ENCODE measurements at regions not wholly inside any gene's neighbourhood (a gene's known extent, or its start where the extent isn't known, plus 50 kb on each side); places are given as distances from the start of the nearest gene placed in this dataset.

DNA sequence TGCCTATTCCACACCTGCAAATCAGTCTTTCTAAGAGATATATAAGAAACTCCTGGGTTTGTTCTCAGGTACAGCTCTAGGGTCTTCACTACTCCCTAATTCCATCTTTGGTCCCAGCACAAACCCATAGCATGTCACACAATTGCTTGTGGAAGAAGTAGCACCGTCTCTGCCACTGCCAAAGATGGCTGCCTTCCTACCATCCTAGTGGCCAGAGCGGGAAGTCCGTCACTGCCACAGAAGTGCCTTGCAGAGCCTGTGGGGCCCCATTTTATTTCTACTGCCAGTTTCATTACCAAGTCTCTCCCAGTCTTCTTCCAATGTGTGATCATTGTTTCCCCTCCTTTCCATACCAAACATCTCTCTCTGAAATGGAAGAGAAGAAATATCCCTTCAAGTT, 107.6 kb downstream of the CD47 start:
- Histone ChIP-seq H3K4me1 (ENCODE audit: control insufficient read depth, extremely low read depth, insufficient read depth, low read length) (peaks cover 27% of the 10 kb centered on the region), H3K27ac (ENCODE audit: control insufficient read depth, insufficient read depth, low read length) (no peak overlapping the region), H3K9me1 (ENCODE audit: control insufficient read depth, extremely low read depth, insufficient read depth, low read length) (no peaks in the 10 kb centered on the region), H3K9me3 (ENCODE audit: control insufficient read depth, low read depth, low read length) (no peaks in the 10 kb centered on the region), H3K79me2 (ENCODE audit: control insufficient read depth, insufficient read depth, low read length) (no peaks in the 10 kb centered on the region), H3K36me3 (ENCODE audit: control insufficient read depth in 2 of 2, extremely low read depth in 1 of 2, insufficient read depth in 2 of 2, low read length in 2 of 2) (no peaks in the 10 kb centered on the region), H3K4me2 (ENCODE audit: control insufficient read depth, extremely low read depth, insufficient read depth, low read depth, low read length) (no peak overlapping the region), H4K20me1 (ENCODE audit: control insufficient read depth, extremely low read depth, insufficient read depth, low read length) (no peaks in the 10 kb centered on the region), H3K4me3 (ENCODE audit: control insufficient read depth in 2 of 3, extremely low read depth in 1 of 3, insufficient read depth in 2 of 3, low read depth in 1 of 3, low read length in 3 of 3) (no peak overlapping the region), H3K9ac (ENCODE audit: control insufficient read depth, extremely low read depth, insufficient read depth, low read length) (no peak overlapping the region), H3K27me3 (ENCODE audit: control insufficient read depth, extremely low read depth, insufficient read depth, low read length) (no peaks in the 10 kb centered on the region), H2AFZ (ENCODE audit: control insufficient read depth, low read length) (no peak overlapping the region)
- FAIRE-seq (no peak), DNase-seq (ENCODE audit: low read depth, low spot score) (no peak)
- TF ChIP-seq, protein P1, sequence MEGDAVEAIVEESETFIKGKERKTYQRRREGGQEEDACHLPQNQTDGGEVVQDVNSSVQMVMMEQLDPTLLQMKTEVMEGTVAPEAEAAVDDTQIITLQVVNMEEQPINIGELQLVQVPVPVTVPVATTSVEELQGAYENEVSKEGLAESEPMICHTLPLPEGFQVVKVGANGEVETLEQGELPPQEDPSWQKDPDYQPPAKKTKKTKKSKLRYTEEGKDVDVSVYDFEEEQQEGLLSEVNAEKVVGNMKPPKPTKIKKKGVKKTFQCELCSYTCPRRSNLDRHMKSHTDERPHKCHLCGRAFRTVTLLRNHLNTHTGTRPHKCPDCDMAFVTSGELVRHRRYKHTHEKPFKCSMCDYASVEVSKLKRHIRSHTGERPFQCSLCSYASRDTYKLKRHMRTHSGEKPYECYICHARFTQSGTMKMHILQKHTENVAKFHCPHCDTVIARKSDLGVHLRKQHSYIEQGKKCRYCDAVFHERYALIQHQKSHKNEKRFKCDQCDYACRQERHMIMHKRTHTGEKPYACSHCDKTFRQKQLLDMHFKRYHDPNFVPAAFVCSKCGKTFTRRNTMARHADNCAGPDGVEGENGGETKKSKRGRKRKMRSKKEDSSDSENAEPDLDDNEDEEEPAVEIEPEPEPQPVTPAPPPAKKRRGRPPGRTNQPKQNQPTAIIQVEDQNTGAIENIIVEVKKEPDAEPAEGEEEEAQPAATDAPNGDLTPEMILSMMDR (optimal IDR thresholded peaks at IDR 0.05 in 1 of 3, IDR thresholded peaks at IDR 0.05 in 1 of 3, conservative IDR thresholded peaks at IDR 0.05 in 1 of 3; ENCODE audit: extremely low read depth in 1 of 3, insufficient read depth in 2 of 3, low read length in 3 of 3): no peak
- no peak for TF ChIP-seq EZH2 (IDR thresholded peaks at IDR 0.05; ENCODE audit: low read length)
- dilution Hi-C loops (cut with MboI; ENCODE audit: extremely low pct_ligation_motif_present, low sequenced_read_pairs): no loop called here

DNA sequence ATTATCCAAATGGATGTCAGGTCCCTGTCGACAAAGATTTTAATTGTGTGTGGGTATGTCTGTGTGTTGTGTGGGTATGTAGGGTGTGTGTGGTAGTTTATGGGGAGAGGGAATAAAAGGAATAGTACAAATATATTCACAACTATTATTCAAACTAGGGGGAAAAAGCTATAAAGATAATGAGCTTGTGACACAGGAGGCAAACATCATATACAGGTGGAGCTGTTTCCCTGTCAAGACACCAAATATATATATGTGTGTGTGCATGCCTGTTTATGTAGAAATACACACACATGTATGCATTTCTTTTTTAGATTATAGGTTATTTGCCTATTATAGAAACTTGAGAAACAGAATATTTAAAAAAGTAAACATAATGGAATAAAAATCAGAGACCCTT, 108.7 kb downstream of the CD47 start:
- no peak overlapping the region for H3K27ac ChIP-seq (ENCODE audit: control insufficient read depth, insufficient read depth, low read length)

More for the DNA sequence above, 108.7 kb downstream of the CD47 start:
- Histone ChIP-seq H2AFZ (ENCODE audit: control insufficient read depth, low read length) (peak overlapping the region; percentile 81), H3K4me3 (ENCODE audit: control insufficient read depth in 2 of 3, extremely low read depth in 1 of 3, insufficient read depth in 2 of 3, low read depth in 1 of 3, low read length in 3 of 3) (no peak overlapping the region), H3K36me3 (ENCODE audit: control insufficient read depth in 2 of 2, extremely low read depth in 1 of 2, insufficient read depth in 2 of 2, low read length in 2 of 2) (no peaks in the 10 kb centered on the region), H3K9me3 (ENCODE audit: control insufficient read depth, low read depth, low read length) (no peaks in the 10 kb centered on the region), H3K4me2 (ENCODE audit: control insufficient read depth, extremely low read depth, insufficient read depth, low read depth, low read length) (no peak overlapping the region), H3K9me1 (ENCODE audit: control insufficient read depth, extremely low read depth, insufficient read depth, low read length) (no peaks in the 10 kb centered on the region), H3K79me2 (ENCODE audit: control insufficient read depth, insufficient read depth, low read length) (no peaks in the 10 kb centered on the region), H3K4me1 (ENCODE audit: control insufficient read depth, extremely low read depth, insufficient read depth, low read length) (peaks cover 16% of the 10 kb centered on the region), H3K9ac (ENCODE audit: control insufficient read depth, extremely low read depth, insufficient read depth, low read length) (no peak overlapping the region), H4K20me1 (ENCODE audit: control insufficient read depth, extremely low read depth, insufficient read depth, low read length) (no peaks in the 10 kb centered on the region), H3K27me3 (ENCODE audit: control insufficient read depth, extremely low read depth, insufficient read depth, low read length) (no peaks in the 10 kb centered on the region)
- FAIRE-seq: no peak
- no peak for DNase-seq (ENCODE audit: low read depth, low spot score)
- TF ChIP-seq, protein P1 (optimal IDR thresholded peaks at IDR 0.05 in 1 of 3, IDR thresholded peaks at IDR 0.05 in 1 of 3, conservative IDR thresholded peaks at IDR 0.05 in 1 of 3; ENCODE audit: extremely low read depth in 1 of 3, insufficient read depth in 2 of 3, low read length in 3 of 3): no peak
- no peak for TF ChIP-seq EZH2 (IDR thresholded peaks at IDR 0.05; ENCODE audit: low read length)
- dilution Hi-C loops (cut with MboI; ENCODE audit: extremely low pct_ligation_motif_present, low sequenced_read_pairs): no loop called here

Data from keratinocyte (primary cell).